ENCODE measurements at regions not wholly inside any gene's neighbourhood (a gene's known extent, or its start where the extent isn't known, plus 50 kb on each side); places are given as distances from the start of the nearest gene placed in this dataset.

DNA sequence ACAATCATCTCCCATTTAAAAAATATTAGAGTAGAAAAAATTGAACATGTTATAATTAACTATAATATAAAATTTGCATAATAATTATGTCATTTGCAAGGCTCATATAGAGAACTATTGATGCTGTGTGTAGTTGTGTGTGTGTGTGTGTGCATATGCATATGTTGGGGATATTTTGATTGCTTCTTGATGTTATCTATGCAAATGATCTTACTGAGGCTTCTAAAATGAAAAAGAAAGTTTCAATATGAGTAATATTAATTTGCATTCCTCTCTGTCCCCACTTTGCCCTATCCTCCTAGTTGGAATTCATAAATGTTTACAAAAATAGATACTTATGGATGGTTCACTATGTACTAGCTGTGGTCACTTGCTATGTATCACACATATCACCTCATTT is 523.3 kb downstream of the TRIB2 start:
- no peaks in the 10 kb centered on the region for H3K4me1 ChIP-seq
- H3K27ac ChIP-seq = no peak overlapping the region
- H3K9me3 ChIP-seq = no peaks in the 10 kb centered on the region
- H3K27me3 ChIP-seq = no peaks in the 10 kb centered on the region
- no peaks in the 10 kb centered on the region for H3K36me3 ChIP-seq
- TF ChIP-seq, protein P1, sequence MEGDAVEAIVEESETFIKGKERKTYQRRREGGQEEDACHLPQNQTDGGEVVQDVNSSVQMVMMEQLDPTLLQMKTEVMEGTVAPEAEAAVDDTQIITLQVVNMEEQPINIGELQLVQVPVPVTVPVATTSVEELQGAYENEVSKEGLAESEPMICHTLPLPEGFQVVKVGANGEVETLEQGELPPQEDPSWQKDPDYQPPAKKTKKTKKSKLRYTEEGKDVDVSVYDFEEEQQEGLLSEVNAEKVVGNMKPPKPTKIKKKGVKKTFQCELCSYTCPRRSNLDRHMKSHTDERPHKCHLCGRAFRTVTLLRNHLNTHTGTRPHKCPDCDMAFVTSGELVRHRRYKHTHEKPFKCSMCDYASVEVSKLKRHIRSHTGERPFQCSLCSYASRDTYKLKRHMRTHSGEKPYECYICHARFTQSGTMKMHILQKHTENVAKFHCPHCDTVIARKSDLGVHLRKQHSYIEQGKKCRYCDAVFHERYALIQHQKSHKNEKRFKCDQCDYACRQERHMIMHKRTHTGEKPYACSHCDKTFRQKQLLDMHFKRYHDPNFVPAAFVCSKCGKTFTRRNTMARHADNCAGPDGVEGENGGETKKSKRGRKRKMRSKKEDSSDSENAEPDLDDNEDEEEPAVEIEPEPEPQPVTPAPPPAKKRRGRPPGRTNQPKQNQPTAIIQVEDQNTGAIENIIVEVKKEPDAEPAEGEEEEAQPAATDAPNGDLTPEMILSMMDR (IDR thresholded peaks at IDR 0.05) = no peak
- DNase-seq (ENCODE audit: low spot score) = no peak
- H3K4me3 ChIP-seq = no peak overlapping the region

DNA sequence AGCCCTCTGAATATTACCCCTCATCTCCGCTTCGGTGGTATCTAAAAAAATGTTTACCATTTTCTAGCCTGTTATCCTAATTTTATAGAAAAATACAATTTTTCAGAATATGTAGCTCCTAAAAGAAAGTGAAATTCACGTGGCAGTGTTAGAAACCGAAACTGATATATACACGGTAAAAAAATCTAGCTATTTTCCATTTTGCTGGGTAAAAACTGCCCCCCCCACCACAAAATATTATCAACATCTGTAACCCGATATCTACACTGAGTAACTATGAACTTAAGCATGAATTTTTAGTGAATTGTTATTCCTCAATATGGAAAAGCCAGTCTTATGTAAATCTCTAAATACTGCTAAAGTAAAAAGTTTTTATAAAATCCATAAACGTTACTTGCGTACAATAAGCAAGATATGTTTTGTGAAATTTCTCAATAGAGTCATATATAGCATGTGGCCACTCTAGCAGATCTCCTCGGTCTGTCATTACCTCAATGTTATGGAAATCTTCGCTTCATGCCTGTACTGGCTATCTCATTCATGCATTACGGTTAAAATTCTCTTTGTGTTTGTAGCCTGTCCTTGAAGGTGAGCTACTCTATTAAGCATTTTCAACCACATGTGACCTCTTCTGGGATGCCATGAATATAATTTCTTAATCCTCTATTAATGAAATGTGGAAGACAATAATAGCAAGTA is 524.2 kb downstream of the TRIB2 start:
- no peak for DNase-seq (ENCODE audit: low spot score)
- H3K27ac ChIP-seq = no peak overlapping the region
- no peaks in the 10 kb centered on the region for H3K4me1 ChIP-seq
- TF ChIP-seq, protein P1 (IDR thresholded peaks at IDR 0.05) = no peak
- no peak overlapping the region for H3K4me3 ChIP-seq
- no peaks in the 10 kb centered on the region for H3K9me3 ChIP-seq
- no peaks in the 10 kb centered on the region for H3K36me3 ChIP-seq
- no peaks in the 10 kb centered on the region for H3K27me3 ChIP-seq

DNA sequence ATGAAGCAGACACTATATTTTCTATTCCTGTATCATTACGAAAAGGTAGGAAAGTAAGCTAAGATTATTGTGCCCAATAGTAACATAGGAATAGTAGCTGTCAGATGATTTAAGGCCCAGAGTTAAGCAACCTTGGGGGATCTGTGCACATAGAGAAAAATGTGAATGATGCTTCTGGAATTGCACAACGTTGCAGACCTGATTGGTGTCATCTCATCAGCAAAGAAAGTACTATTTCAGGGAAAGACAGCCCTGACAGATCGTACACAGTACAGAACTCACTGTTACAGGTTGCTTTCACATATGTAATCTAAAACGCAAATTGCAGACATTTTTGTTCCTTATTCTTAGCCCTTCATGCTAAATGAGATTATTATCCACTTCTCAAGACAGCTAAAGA is 535.9 kb downstream of the TRIB2 start:
- DNase-seq (ENCODE audit: low spot score) = no peak
- no peak overlapping the region for H3K27ac ChIP-seq
- no peak overlapping the region for H3K4me3 ChIP-seq
- H3K36me3 ChIP-seq = no peaks in the 10 kb centered on the region
- H3K27me3 ChIP-seq = no peaks in the 10 kb centered on the region
- no peaks in the 10 kb centered on the region for H3K9me3 ChIP-seq
- TF ChIP-seq, protein P1 (IDR thresholded peaks at IDR 0.05) = no peak
- H3K4me1 ChIP-seq = no peaks in the 10 kb centered on the region

DNA sequence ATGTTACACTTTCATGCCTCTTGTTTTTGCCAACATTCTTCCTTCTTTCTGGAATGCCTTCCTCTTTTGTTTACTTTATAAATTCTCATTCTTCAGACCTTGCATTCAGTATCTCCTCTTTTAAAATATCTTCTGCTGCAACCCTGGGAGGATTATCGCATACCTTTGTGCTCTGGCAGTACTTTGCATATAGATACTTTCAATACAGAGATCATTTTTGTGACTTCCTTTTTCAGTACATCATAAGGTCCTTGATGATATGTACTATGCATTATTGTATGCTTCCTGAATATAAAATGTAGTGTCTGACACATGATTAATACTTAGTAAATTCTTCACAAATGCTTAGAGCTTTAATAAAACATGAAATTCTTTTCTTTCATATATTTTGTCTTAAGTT is 538.7 kb downstream of the TRIB2 start:
- DNase-seq (ENCODE audit: low spot score) = no peak
- Histone ChIP-seq H3K4me3 (no peak overlapping the region), H3K27me3 (no peaks in the 10 kb centered on the region), H3K36me3 (no peaks in the 10 kb centered on the region), H3K4me1 (no peaks in the 10 kb centered on the region), H3K9me3 (no peaks in the 10 kb centered on the region), H3K27ac (no peak overlapping the region)
- TF ChIP-seq, protein P1 (IDR thresholded peaks at IDR 0.05) = no peak

DNA sequence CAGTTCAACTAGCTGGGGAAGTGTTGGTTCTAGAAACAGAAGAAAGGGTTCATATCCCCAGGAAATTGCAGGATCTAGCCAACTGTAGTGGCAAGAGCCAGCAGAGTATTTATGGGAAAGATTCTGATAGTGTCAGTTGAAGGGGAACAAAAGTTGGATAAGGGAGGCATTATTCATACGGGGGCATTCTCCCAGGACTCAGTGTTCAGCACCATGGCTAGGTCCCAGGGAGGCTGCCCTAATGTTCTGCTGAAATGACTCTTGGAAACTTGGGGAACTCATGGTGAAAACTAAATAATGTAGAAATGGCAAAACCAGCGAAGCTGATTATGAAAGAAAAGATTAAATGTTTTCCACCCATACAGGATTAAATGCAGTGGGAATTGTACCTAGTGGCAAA is 543.7 kb downstream of the TRIB2 start:
- H3K9me3 ChIP-seq = peaks cover 0 to 10% of the 10 kb centered on the region in 2 donors

More for the DNA sequence above, 543.7 kb downstream of the TRIB2 start:
- TF ChIP-seq, protein P1 (IDR thresholded peaks at IDR 0.05) = no peak
- Histone ChIP-seq H3K27ac (no peak overlapping the region), H3K4me1 (no peaks in the 10 kb centered on the region), H3K27me3 (no peaks in the 10 kb centered on the region), H3K36me3 (no peaks in the 10 kb centered on the region), H3K4me3 (no peak overlapping the region)
- DNase-seq (ENCODE audit: low spot score) = no peak
